H1 (cell line): ENCODE measurements at regions not wholly inside any gene's neighbourhood (a gene's known extent, or its start where the extent isn't known, plus 50 kb on each side); places are given as distances from the start of the nearest gene placed in this dataset.

ENCODE experiments used
- BCL11A ChIP-seq, 2 experiments: IDR thresholded peaks; one replicate each; pipeline ENCODE4 v1.6.1; 2011; ENCODE audit warnings: low read depth in 2 of 2, low read length in 2 of 2, mild to moderate bottlenecking in 2 of 2
- RNF2 ChIP-seq: fragments of 200-900, 300-1000 bp; sonication (generic); IDR thresholded peaks from 2 replicates; pipeline ENCODE4 v1.7.1; 2016; ENCODE audit warnings: borderline replicate concordance, low read depth, mild to moderate bottlenecking, antibody characterized with exemption, low read length; ENCODE audit not compliant: poor library complexity, severe bottlenecking; ENCODE audit errors: missing control alignments
- SIN3A ChIP-seq, 2 experiments: IDR thresholded peaks in 1 of 2; conservative IDR thresholded peaks in 1 of 2; 2 replicates each; pipeline ENCODE4 v1.6.1; 2011 to 2012; ENCODE audit warnings: low read length in 2 of 2, improper control_type of control experiment in 1 of 2, low read depth in 1 of 2, mild to moderate bottlenecking in 1 of 2
- TAF7 ChIP-seq: optimal IDR thresholded peaks from 2 replicates; pipeline ENCODE3; 2011; ENCODE audit warnings: low read depth, mild to moderate bottlenecking, inconsistent platforms, low read length, moderate library complexity, borderline replicate concordance

- TF ChIP-seq TAF7 (no peak), RNF2 (no peak), BCL11A (IDR thresholded peaks at IDR 0.05; ENCODE audit: low read depth in 2 of 2, low read length in 2 of 2) (no peak), SIN3A (conservative IDR thresholded peaks at IDR 0.05 in 1 of 2, IDR thresholded peaks at IDR 0.05 in 1 of 2; ENCODE audit: low read depth in 1 of 2, low read length in 2 of 2) (no peak)
Observed at GRCh38 chr12:24045816-24046257, 96.4 kb upstream of the SOX5 start (continued).
